Body of pancreas (tissue), 4 donors: ENCODE measurements at regions not wholly inside any gene's neighbourhood (a gene's known extent, or its start where the extent isn't known, plus 50 kb on each side); places are given as distances from the start of the nearest gene placed in this dataset.
A peak's percentile ranks its signal among the peaks of the same experiment; 100 is the strongest.

Experiments
- ATAC-seq: fragments of 150-250 bp; one replicate; pipeline ENCODE4 v1.9.1; 2016
- DNase-seq, 4 donors: peaks; one replicate each; pipeline ENCODE4 v3.0.0-alpha.2; 2019
- H3K27ac ChIP-seq, 4 donors: fragments of 200-600 bp; sonication (generic); 1 replicate in 3 of 4; 2 replicates in 1 of 4; pipeline versions ENCODE4 v1.5.1 to v1.6.1; 2016 to 2019; ENCODE audit warnings: mild to moderate bottlenecking in 1 of 4, mixed read lengths in 1 of 4, moderate library complexity in 1 of 4
- H3K27me3 ChIP-seq, 2 donors: fragments of 200-600 bp; sonication (generic); one replicate each; pipeline ENCODE4 v1.6.0; 2016; ENCODE audit warnings: mild to moderate bottlenecking in 1 of 2
- H3K36me3 ChIP-seq, 2 donors: fragments of 200-600 bp; sonication (generic); replicated peaks in 1 of 2; 2 replicates each; pipeline ENCODE4 v1.5.1; 2016; ENCODE audit warnings: low read depth in 2 of 2; ENCODE audit not compliant: insufficient read depth in 1 of 2
- H3K4me1 ChIP-seq: fragments of 200-600 bp; sonication (generic); one replicate; pipeline ENCODE4 v1.6.0; 2016
- H3K4me3 ChIP-seq, 2 donors: fragments of 200-600 bp; sonication (generic); 1 replicate in 1 of 2; 2 replicates in 1 of 2; pipeline ENCODE4 v1.5.1; 2016 to 2019
- H3K9me3 ChIP-seq, 3 donors: fragments of 200-600 bp; sonication (generic); 1 replicate in 2 of 3; 2 replicates in 1 of 3; pipeline ENCODE4 v1.5.1; 2016
- CTCF ChIP-seq, 7 experiments: fragments of 450-650 bp in 4 of 7; fragments of 200-600 bp in 3 of 7; sonication (generic) in 3 of 7; IDR thresholded peaks; one replicate each; pipeline ENCODE4 v1.5.1; 2016 to 2019; ENCODE audit warnings: antibody characterized with exemption in 7 of 7
- POLR2A ChIP-seq, 3 donors: fragments of 450-650 bp; IDR thresholded peaks; one replicate each; pipeline ENCODE4 v1.6.1; 2016; ENCODE audit warnings: antibody characterized with exemption in 3 of 3, mild to moderate bottlenecking in 2 of 3
- WGBS, 2 donors: methylation state at CpG; one replicate each; pipeline ENCODE4 v1.1.5; 2017; 5-methylcytosine and 5-hydroxymethylcytosine counted together
- intact Hi-C: fragments of 100-400 bp; cut with DNase I; formaldehyde crosslinking; loops from one replicate; pipeline ENCODE4 v1.15.1; 2023

DNA sequence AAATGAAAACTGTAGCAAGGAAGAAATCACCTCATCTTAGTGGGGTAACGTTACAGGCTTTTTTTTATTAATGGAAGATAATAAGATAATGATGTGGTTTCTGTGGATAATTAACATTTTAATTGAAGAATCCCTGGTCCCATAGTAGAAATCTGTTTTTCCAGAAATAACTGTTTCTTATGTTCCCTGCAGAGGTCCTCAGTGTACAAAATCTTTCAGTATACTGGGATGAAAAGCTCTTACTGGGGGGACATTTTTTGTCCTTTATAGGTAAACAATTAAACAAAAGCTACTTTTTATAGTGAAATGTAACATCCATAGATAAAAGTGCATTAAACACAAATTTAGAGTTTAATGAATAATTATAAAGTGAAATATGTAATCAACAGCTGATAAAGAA, 312.2 kb downstream of the ATXN7L3B start:
- Histone ChIP-seq H3K27me3 (no peaks in the 10 kb centered on the region), H3K4me1 (no peaks in the 10 kb centered on the region), H3K27ac (no peak overlapping the region), H3K4me3 (no peak overlapping the region), H3K9me3 (no peaks in the 10 kb centered on the region), H3K36me3 (no peaks in the 10 kb centered on the region)
- WGBS, 2 donors, result 18 to 23% methylated on average over 1 of the region's 1 CpG
- intact Hi-C loops, result no loop called here
- peak in 1 of 7 experiments; percentile 17 for TF ChIP-seq CTCF (IDR thresholded peaks at IDR 0.05)
- TF ChIP-seq POLR2A (IDR thresholded peaks at IDR 0.05), result no peak
- ATAC-seq (no peak), DNase-seq (no peak)

DNA sequence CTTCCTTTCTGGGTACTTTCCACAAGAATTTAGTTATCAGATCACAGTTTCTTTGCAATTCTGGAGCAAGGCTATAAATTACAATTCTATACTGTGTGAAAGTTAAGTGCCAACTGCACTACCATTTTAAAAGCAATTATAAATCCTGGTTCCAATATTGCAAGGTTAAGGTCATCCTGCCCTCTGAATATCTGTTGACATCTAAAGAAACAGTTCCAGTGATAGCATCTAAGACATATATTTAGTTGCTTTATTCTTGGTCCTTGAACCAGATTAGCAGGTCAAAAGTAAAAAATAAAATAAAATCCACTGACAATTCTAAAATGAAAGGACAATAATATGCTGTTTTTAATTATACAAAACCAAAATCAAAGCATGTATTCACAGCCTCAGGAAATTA, 334.2 kb downstream of the ATXN7L3B start:
- Histone ChIP-seq H3K9me3 (no peaks in the 10 kb centered on the region), H3K4me3 (no peak overlapping the region), H3K27ac (no peak overlapping the region), H3K36me3 (no peaks in the 10 kb centered on the region), H3K4me1 (no peaks in the 10 kb centered on the region), H3K27me3 (no peaks in the 10 kb centered on the region)
- TF ChIP-seq CTCF (IDR thresholded peaks at IDR 0.05), result no peak
- TF ChIP-seq POLR2A (IDR thresholded peaks at IDR 0.05), result no peak
- intact Hi-C loops, result no loop called here
- ATAC-seq (no peak), DNase-seq (no peak)

DNA sequence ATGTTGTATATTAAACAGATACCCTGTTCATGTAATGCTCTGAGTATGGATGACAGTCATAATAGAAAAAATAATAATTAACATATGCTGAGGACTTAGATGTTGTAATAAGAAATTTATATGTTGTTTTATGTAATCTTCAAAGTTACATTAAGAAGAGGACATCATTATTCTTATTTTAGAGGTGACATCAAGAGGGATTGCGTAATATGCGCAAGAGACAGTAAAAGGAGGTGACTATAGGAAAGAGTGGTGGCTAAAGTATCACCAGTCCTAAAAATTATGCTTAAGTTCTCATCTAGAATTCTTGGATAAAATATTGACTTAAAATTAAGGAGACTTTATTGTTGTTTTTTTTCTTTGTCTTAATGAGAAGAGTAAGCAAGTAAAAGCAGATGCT, 323.9 kb downstream of the KCNC2 start:
- 47 to 90% methylated on average over 2 of the region's 2 CpGs for WGBS, 2 donors
- Histone ChIP-seq H3K9me3 (no peaks in the 10 kb centered on the region), H3K27ac (no peak overlapping the region)

GRCh38 chr12:74889073-74889472, 320.6 kb downstream of the KCNC2 start:
- TF ChIP-seq POLR2A (IDR thresholded peaks at IDR 0.05) (no peak), CTCF (IDR thresholded peaks at IDR 0.05) (no peak)
- 56 to 58% methylated on average over 2 of the region's 2 CpGs for WGBS, 2 donors

More for the DNA sequence above, 323.9 kb downstream of the KCNC2 start:
- no peak for ATAC-seq
- intact Hi-C loops, result no loop called here
- DNase-seq, result no peak
- TF ChIP-seq POLR2A (IDR thresholded peaks at IDR 0.05) (no peak), CTCF (IDR thresholded peaks at IDR 0.05) (no peak)
- Histone ChIP-seq H3K36me3 (no peaks in the 10 kb centered on the region), H3K4me3 (no peak overlapping the region), H3K27me3 (no peaks in the 10 kb centered on the region), H3K4me1 (peaks cover 4% of the 10 kb centered on the region)

DNA sequence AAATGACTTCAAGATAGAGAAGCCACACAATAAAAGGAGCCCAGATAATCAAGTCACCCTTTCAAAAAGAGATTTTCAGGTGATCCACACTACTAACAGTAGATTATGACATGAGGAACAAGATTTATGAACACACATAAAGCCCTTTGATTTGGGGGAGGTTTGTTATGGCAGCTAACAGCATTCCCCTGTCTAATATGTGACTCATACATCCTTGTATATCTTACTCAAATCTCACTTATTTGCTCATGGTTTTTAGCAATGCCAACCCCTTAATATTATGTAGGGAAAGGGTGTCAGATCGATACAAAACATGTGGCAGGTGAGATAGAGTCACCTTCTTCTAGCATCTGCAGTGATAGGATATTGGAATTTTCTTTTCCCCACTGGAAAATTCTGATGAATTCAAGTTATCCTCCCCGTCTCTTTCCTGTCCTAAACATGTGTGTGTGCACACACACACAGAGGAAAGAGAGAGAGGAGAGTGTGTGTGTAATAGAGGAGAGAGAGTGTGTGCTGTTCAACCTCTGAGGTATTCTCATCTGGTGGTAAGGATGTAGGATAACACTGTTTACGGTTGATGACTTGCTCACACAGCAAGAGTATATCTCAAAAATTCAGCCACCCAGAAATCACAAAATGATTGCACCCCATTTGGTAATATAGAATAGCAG, 319.9 kb downstream of the KCNC2 start:
- Histone ChIP-seq H3K4me1 (peaks cover 7% of the 10 kb centered on the region), H3K36me3 (no peaks in the 10 kb centered on the region), H3K4me3 (no peak overlapping the region), H3K27me3 (no peaks in the 10 kb centered on the region), H3K9me3 (no peaks in the 10 kb centered on the region), H3K27ac (peak overlapping the region in 3 of 4 donors; percentile 21 to 69 (median 40))
- 38 to 63% methylated on average over 3 of the region's 3 CpGs for WGBS, 2 donors
- TF ChIP-seq CTCF (IDR thresholded peaks at IDR 0.05) (no peak), POLR2A (IDR thresholded peaks at IDR 0.05) (no peak)
- intact Hi-C loops, result no loop called here
- peak; percentile 51 for ATAC-seq
- DNase-seq, result no peak

More at GRCh38 chr12:74889073-74889472, 320.6 kb downstream of the KCNC2 start:
- no peak for ATAC-seq
- H3K27ac ChIP-seq, result peak overlapping the region in 2 of 4 donors; percentile 40 to 69
- no peak overlapping the region for H3K4me3 ChIP-seq
- no peaks in the 10 kb centered on the region for H3K36me3 ChIP-seq
- H3K9me3 ChIP-seq, result no peaks in the 10 kb centered on the region
- no peak for DNase-seq
- intact Hi-C loops, result no loop called here
- H3K27me3 ChIP-seq, result no peaks in the 10 kb centered on the region
- H3K4me1 ChIP-seq, result peaks cover 7% of the 10 kb centered on the region
